EH (cell line): ENCODE measurements at regions not wholly inside any gene's neighbourhood (a gene's known extent, or its start where the extent isn't known, plus 50 kb on each side); places are given as distances from the start of the nearest gene placed in this dataset.

Experiments
- DNase-seq: peaks from one replicate; pipeline ENCODE4 v3.0.0-alpha.2; 2015; ENCODE audit warnings: low read depth

DNA sequence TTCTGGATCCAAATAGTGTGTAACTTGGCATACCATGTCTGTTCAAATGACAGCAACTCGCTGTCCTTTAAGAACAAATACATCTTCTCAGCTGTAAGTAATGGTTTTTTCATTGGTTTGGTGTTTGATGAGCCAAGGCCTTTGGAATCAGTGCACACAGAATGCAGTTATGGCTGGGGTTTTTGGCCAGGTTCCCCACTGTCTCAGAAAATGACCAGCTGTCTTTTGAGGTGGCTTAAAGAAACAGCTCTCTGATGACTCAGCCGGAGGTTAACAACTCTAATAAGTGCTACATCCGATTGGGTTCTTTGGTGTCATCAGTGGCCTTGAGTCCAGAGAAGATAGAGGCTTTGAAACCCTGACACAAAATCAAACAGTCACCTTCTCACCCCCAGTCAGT, 688.4 kb downstream of the REEP3 start:
- peak; percentile 2 for DNase-seq

DNA sequence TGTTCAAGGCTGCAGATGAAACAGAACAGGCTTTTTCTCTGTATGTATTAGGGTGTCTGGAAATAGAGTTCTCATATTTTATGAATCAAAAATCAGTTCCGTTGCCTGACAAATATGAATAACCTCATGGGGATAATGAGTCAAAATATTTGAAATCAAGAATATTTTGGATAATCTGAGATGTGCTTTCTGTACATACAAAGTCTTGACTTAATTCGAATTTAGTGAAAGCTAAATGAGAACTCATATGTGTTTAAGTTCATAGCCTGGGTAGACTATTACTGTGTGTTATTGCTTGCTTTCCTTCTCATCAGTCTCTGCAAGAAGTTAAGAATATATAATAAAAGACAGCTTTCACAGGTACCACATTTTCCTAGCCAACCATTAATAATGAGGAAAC, 689.0 kb downstream of the REEP3 start:
- DNase-seq = no peak

DNA sequence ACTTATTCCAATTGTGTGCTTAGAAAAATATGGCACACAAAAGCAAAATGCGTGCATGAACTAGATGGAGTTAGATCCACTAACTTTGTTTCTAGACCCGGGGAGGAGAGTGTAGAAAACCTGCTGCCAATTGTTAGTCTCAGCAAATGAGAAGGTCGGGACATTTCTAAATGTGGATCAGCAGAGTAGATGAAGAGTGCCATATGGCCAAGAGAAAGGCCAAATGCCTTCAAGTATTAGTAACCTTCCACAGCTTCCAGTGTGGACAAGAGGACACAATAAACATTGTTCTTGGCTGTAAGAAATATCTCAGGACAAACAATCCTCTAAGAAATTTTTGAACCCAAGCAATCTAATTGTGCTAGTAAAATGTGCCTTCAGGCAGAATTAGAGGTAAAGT, 690.3 kb downstream of the REEP3 start:
- no peak for DNase-seq

GRCh38 chr10:64215088-64215487, 693.9 kb downstream of the REEP3 start:
- DNase-seq = no peak

DNA sequence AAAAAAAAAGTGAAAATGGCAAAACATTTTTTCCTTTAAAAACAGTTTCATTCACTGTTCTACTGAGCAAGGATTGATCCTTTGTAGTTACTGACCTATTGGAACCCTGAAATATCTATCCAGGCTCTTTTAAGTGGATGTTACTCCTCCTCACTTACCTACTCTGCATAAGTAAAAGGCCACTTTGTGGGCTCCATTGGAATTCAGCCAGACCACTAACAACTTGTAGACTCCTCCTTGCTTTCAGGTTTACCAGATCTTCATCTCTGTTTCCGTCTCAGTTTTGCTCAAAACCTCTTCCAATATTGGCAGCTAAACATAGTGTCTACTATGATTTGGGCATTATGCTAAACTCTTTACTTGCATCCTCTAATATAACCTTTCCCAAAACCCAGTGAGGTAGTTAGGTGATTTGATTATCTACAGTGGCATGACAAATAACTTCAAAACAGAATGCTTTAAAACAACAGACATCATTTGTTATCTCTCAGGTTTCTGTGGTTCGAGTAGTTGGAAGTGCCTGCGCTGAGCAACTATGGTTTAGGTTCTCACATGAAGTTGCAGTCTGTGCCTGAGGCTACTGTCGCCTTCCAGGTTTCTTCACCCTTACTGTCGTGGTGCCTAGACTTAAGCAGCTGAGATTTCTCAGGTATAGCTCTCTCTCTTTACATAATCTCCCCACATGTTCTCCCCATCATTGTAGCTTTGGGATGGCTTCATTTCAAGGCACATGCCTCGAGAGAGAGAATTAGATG, 698.2 kb downstream of the REEP3 start:
- DNase-seq = no peak

DNA sequence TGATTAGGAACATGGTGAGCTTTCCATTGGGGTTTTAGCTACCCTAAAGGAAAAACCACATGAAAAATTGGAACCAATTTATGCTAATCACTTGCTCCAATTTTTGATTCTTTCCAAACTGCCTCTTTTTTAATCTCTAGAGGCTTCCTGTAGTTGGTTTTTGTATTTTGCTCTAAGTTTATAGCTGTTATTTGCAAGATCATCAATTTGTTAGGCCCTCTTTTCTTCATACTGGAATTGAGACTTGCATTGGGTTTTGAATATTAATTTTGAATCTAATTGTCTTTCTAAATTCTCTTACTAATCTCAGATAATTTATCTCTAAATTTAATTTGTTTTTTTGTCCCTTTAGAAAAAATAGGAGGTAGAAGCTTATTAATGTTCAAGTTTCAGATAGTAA, 713.3 kb downstream of the REEP3 start:
- DNase-seq = no peak

GRCh38 chr10:64257704-64258103, 736.5 kb downstream of the REEP3 start:
- DNase-seq = no peak

GRCh38 chr10:64261092-64261491, 739.9 kb downstream of the REEP3 start:
- DNase-seq = no peak

DNA sequence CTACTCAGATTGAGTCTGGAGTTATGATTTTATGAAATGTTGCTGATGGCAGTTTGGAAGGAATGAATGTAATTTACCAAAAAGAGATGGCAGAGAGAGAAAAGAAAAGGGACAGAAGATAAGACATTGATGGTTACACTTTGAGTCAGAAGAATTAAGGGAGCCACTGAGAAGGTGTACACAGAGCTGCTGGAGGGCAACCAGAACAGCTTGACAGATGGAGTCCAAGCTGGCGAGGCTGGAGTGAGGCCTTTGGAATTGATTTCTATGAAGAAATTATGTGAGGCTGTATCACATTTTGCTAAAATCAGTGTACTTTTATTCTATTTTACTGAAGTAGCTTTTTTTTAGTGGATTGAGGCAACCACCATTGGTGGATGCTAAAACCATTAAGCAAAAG, 740.5 kb downstream of the REEP3 start:
- no peak for DNase-seq

GRCh38 chr10:64265961-64266360, 744.8 kb downstream of the REEP3 start:
- DNase-seq = no peak

GRCh38 chr10:64271508-64271907, 750.3 kb downstream of the REEP3 start:
- no peak for DNase-seq

DNA sequence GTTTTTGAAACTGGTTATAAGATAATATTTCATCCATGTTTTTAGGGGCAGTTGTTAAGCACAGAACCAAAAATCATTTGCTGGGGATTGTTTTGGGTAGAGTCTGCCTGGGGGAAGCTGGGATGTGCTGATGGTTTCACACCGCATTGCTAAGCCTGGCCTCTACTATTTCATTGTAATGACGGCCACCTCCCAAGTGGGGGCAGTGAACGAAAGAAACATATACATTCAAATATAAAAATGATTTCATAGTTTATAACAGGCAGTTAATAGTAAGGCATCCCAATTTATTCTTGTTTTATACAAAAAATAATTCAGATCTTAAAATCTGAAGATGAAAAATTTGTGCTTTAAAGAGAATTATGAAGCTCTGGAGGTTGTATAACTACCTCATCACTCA, 750.8 kb downstream of the REEP3 start:
- DNase-seq = no peak

GRCh38 chr10:64275001-64275400, 753.8 kb downstream of the REEP3 start:
- no peak for DNase-seq

DNA sequence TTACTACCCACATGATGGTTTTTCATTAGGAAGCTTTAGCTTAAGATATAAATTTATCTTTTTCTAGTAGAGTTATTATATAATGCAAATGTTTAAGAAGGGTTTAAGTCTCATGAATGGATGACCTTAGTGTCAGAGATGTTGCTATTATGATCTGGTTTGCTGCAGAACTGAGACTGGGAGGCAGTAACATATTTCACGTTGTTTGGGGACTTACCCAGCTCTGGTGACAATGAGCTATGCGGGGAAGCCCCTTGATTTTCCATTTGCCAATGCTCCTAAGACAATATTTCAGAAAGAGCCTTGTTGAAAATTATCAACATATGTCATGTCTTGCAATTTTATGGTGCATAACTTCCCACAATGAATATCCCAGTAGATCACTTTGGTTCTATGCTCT, 754.6 kb downstream of the REEP3 start:
- no peak for DNase-seq

GRCh38 chr10:64277536-64277935, 756.3 kb downstream of the REEP3 start:
- no peak for DNase-seq

- DNase-seq = no peak
Measured at GRCh38 chr10:64283621-64284020, 762.4 kb downstream of the REEP3 start.

- DNase-seq = no peak
Measured at GRCh38 chr10:64286533-64286932, 765.3 kb downstream of the REEP3 start.

DNA sequence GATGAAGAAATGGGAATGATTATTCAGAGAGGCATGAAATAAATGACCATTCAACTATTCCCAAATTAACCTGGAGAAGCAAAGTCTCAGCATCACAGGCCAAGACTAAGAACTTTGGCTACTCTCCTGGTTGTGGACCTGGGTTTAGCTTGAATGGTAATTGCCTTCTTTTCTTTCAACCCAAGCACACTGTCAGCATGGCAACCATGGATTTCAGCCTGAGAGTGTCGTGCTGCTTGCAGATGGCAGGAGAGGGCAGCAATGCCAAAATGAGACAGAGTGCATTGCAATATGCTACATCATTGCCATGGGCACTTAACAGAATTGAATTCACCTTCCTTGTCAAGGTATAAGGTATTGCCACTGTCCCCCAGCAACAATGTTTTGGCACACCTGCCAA, 767.2 kb downstream of the REEP3 start:
- DNase-seq = no peak

- no peak for DNase-seq
Measured at GRCh38 chr10:64303566-64303965, 782.4 kb downstream of the REEP3 start.

DNA sequence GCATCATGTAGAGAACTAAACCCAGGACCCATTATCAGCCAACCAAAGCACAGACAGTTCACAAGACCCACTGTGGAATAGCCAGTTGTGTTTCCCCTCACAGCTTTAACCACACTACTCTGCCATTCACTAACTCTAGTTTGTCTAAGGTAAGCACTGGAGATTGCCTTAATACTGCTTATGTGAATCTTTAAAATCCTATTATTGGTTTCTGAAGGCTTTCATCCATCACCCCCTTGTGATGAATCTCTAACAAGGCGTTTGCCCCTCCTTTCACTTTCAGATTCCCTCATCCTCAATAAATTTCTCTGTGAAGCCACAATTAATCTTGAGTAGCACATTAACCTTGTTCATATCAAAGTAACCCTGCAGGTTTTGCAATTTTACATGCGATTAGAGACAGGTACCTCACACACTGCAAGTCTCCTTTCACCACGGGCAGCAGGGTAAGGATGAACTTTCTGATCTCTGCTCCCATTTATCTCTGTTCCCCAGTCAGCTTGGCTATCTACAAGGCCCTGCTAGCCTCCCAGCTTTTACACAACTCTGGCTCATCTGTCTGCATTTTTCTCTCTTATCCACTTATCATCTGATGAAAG, 785.6 kb downstream of the REEP3 start:
- DNase-seq = no peak

GRCh38 chr10:64312876-64313275, 791.7 kb downstream of the REEP3 start:
- no peak for DNase-seq

- DNase-seq = no peak
Measured at GRCh38 chr10:64313967-64314366, 792.8 kb downstream of the REEP3 start.

DNA sequence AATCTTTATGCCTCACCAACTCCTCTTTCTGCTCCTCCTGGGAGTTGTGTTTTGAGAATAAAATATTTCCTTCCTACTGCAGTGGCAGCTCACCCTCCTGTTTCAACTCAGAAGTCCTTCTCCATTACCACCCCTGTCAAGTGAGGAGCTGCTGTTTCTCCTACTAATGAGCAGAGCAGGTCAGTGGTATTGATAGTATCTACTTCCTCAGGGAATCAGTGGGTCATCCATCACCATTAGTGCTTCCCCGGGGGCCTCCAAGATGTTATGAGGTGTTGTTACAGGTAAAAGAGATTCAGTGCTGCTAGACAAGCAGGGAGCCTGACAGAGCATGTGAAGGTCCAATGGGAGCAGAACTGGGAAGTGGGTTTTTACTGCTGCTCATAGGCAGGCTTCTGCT, 795.2 kb downstream of the REEP3 start:
- DNase-seq = no peak

GRCh38 chr10:64316833-64317232, 795.6 kb downstream of the REEP3 start:
- no peak for DNase-seq
